DOHH2 (cell line): ENCODE measurements at regions not wholly inside any gene's neighbourhood (a gene's known extent, or its start where the extent isn't known, plus 50 kb on each side); places are given as distances from the start of the nearest gene placed in this dataset.

Source experiments
- H3F3A ChIP-seq: fragments of 200-600 bp; sonication (generic), shearing (Covaris generic); 2 replicates; pipeline ENCODE4 v1.6.0; 2016; ENCODE audit warnings: antibody characterized with exemption, mild to moderate bottlenecking; ENCODE audit not compliant: control insufficient read depth, insufficient read depth
- H3K27ac ChIP-seq: fragments of 200-600 bp; sonication (generic); 2 replicates; pipeline ENCODE4 v1.5.1; 2014; ENCODE audit warnings: low read depth, mild to moderate bottlenecking, low read length, moderate library complexity
- H3K27me3 ChIP-seq: fragments of 200-600 bp; sonication (generic); 2 replicates; pipeline ENCODE4 v1.6.1; 2014; ENCODE audit warnings: mild to moderate bottlenecking, low read length, mixed read lengths; ENCODE audit not compliant: control insufficient read depth
- H3K36me3 ChIP-seq: fragments of 200-600 bp; sonication (generic); 2 replicates; pipeline ENCODE4 v1.6.1; 2014; ENCODE audit warnings: mild to moderate bottlenecking, low read length, moderate library complexity, mixed read lengths; ENCODE audit not compliant: control insufficient read depth
- H3K4me1 ChIP-seq: fragments of 200-600 bp; sonication (generic); 2 replicates; pipeline ENCODE4 v1.6.1; 2014; ENCODE audit warnings: mild to moderate bottlenecking, low read length, mixed read lengths; ENCODE audit not compliant: control insufficient read depth
- H3K4me2 ChIP-seq: fragments of 200-600 bp; sonication (generic); 2 replicates; pipeline ENCODE4 v1.6.0; 2014; ENCODE audit warnings: mild to moderate bottlenecking, low read length, moderate library complexity
- H3K4me3 ChIP-seq: fragments of 200-600 bp; sonication (generic); 2 replicates; pipeline ENCODE4 v1.5.1; 2014; ENCODE audit warnings: mild to moderate bottlenecking, low read length, mixed read lengths
- H3K79me2 ChIP-seq: fragments of 200-600 bp; sonication (generic); 2 replicates; pipeline ENCODE4 v1.6.1; 2014; ENCODE audit warnings: mild to moderate bottlenecking, low read length, mixed read lengths; ENCODE audit not compliant: control insufficient read depth
- H3K9me2 ChIP-seq: fragments of 200-600 bp; sonication (generic); replicated peaks from 2 replicates; pipeline ENCODE4 v1.6.1; 2014; ENCODE audit warnings: mild to moderate bottlenecking, low read length, mixed read lengths; ENCODE audit not compliant: control insufficient read depth
- H3K9me3 ChIP-seq: fragments of 200-600 bp; sonication (generic); 2 replicates; pipeline ENCODE4 v1.6.1; 2014; ENCODE audit warnings: antibody characterized with exemption, low read length, mixed read lengths; ENCODE audit not compliant: control insufficient read depth, insufficient read depth
- H4K20me1 ChIP-seq: fragments of 200-600 bp; sonication (generic); 2 replicates; pipeline ENCODE4 v1.6.0; 2014; ENCODE audit warnings: low read depth, mild to moderate bottlenecking, antibody characterized with exemption, low read length, moderate library complexity; ENCODE audit not compliant: control insufficient read depth, insufficient read depth
- EZH2phosphoT487 ChIP-seq: fragments of 200-600 bp; sonication (generic); IDR thresholded peaks from 2 replicates; pipeline ENCODE4 v1.6.1; 2017; ENCODE audit warnings: borderline replicate concordance, mild to moderate bottlenecking, antibody characterized with exemption, low read length, moderate library complexity, mixed read lengths
- TF ChIP-seq, protein P1 (sequence below): fragments of 200-600 bp; sonication (generic); IDR thresholded peaks from one replicate; pipeline ENCODE4 v1.5.1; 2014; ENCODE audit warnings: antibody characterized with exemption, mild to moderate bottlenecking, low read depth, low read length; ENCODE audit not compliant: poor library complexity, severe bottlenecking

GRCh38 chr4:116320859-116321258 lies 764.5 kb downstream of the TRAM1L1 start:
- Histone ChIP-seq H3K9me3 (no peaks in the 10 kb centered on the region), H3K4me3 (no peak overlapping the region), H3K27me3 (no peaks in the 10 kb centered on the region), H3K9me2 (no peaks in the 10 kb centered on the region), H3K79me2 (no peaks in the 10 kb centered on the region), H3K27ac (no peak overlapping the region), H3K4me2 (no peak overlapping the region), H3K4me1 (no peaks in the 10 kb centered on the region), H3K36me3 (no peaks in the 10 kb centered on the region), H4K20me1 (no peaks in the 10 kb centered on the region), H3F3A (no peaks in the 10 kb centered on the region)
- no peak for TF ChIP-seq EZH2phosphoT487

DNA sequence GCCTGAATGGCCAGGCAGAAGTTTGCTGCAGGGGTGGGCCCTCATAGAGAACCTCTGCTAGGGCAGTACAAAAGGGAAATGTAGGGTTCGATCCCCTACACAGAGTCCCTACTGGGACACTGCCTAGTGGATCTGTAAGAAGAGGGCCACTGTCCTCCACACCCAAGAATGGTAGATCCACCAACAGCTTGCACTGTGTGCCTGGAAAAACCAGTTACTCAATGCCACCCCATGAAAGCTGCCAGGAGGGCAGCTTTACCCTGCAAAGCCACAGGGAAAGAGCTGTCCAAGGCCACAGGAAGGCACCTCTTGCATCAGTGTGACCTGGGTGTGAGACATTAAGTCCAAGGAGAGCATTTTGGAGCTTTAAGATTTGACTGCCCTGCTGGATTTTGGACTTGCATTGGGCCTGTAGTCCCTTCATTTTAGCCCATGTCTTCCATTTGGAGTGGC lies 781.6 kb downstream of the TRAM1L1 start:
- no peaks in the 10 kb centered on the region for H3K36me3 ChIP-seq
- H3K27ac ChIP-seq, result no peak overlapping the region
- H3K4me2 ChIP-seq, result no peak overlapping the region
- no peaks in the 10 kb centered on the region for H3K79me2 ChIP-seq
- H3F3A ChIP-seq, result no peaks in the 10 kb centered on the region
- H3K4me1 ChIP-seq, result no peaks in the 10 kb centered on the region
- H3K9me2 ChIP-seq, result no peaks in the 10 kb centered on the region
- no peaks in the 10 kb centered on the region for H4K20me1 ChIP-seq
- TF ChIP-seq, protein P1, sequence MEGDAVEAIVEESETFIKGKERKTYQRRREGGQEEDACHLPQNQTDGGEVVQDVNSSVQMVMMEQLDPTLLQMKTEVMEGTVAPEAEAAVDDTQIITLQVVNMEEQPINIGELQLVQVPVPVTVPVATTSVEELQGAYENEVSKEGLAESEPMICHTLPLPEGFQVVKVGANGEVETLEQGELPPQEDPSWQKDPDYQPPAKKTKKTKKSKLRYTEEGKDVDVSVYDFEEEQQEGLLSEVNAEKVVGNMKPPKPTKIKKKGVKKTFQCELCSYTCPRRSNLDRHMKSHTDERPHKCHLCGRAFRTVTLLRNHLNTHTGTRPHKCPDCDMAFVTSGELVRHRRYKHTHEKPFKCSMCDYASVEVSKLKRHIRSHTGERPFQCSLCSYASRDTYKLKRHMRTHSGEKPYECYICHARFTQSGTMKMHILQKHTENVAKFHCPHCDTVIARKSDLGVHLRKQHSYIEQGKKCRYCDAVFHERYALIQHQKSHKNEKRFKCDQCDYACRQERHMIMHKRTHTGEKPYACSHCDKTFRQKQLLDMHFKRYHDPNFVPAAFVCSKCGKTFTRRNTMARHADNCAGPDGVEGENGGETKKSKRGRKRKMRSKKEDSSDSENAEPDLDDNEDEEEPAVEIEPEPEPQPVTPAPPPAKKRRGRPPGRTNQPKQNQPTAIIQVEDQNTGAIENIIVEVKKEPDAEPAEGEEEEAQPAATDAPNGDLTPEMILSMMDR, result no peak
- TF ChIP-seq EZH2phosphoT487, result no peak
- H3K9me3 ChIP-seq, result no peaks in the 10 kb centered on the region
- no peak overlapping the region for H3K4me3 ChIP-seq
- H3K27me3 ChIP-seq, result no peaks in the 10 kb centered on the region

DNA sequence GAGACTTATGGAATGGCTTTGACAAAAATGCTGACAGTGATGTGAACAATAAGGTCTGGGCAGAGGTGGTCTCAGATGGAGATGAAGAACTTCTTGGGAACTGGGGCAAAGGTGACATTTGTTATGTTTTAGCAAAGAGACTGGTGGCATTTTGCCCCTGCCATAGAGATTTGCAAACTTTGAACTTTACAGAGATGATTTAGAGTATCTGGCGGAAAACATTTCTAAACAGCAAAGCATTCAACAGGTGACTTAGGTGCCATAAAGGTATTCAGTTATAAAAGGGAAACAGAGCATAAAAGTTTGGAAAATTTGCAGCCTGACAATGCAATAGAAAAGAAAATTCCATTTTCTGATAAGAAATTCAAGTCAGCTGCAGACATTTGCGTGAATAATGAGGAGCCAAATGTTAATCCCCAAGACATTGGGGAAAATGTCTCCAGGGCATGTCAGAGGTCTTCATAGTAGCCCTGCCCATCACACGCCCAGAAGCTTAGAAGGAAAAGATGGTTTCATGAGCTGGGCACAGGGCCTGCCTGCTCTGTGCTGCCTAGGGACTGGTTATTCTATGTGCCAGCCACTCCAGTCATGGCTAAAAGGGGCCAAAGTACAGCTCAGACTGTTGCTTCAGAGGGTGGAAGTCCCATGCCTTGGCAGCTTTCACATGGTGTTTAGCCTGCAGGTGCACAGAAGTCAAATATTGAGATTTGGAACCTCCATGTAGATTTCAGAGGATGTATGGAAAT lies 782.2 kb downstream of the TRAM1L1 start:
- Histone ChIP-seq H4K20me1 (no peaks in the 10 kb centered on the region), H3K27ac (no peak overlapping the region), H3K36me3 (no peaks in the 10 kb centered on the region), H3K9me2 (no peaks in the 10 kb centered on the region), H3K4me1 (no peaks in the 10 kb centered on the region), H3F3A (no peaks in the 10 kb centered on the region), H3K27me3 (no peaks in the 10 kb centered on the region), H3K4me3 (no peak overlapping the region), H3K79me2 (no peaks in the 10 kb centered on the region), H3K4me2 (no peak overlapping the region), H3K9me3 (no peaks in the 10 kb centered on the region)
- TF ChIP-seq, protein P1, result no peak
- TF ChIP-seq EZH2phosphoT487, result no peak

DNA sequence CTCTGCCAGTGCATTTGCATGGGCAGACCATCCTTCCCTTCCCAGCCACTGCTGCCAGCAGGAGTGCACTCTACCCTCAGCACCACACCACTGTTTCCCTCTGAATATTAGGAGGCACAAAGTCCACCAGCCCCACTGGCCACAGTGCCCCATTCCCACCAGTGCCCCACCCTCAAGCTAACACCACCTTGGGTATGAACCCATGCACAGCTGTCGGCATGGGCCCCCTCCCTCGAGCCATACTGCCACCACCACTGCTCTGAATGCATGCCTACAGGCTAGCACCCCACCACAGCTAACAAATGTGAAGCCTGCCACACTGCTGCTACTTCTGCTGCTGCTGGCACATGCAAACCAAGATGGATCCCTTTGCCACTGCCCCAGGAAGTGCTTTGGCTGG lies 810.4 kb downstream of the TRAM1L1 start:
- Histone ChIP-seq H4K20me1 (no peaks in the 10 kb centered on the region), H3K4me3 (no peak overlapping the region), H3K79me2 (no peaks in the 10 kb centered on the region), H3K36me3 (no peaks in the 10 kb centered on the region), H3K27ac (no peak overlapping the region), H3F3A (no peaks in the 10 kb centered on the region), H3K27me3 (no peaks in the 10 kb centered on the region), H3K9me2 (no peaks in the 10 kb centered on the region), H3K4me2 (no peak overlapping the region), H3K9me3 (no peaks in the 10 kb centered on the region), H3K4me1 (no peaks in the 10 kb centered on the region)
- TF ChIP-seq, protein P1, result no peak
- no peak for TF ChIP-seq EZH2phosphoT487
